GM12891 (cell line): ENCODE measurements at regions not wholly inside any gene's neighbourhood (a gene's known extent, or its start where the extent isn't known, plus 50 kb on each side); places are given as distances from the start of the nearest gene placed in this dataset.

Experiments
- POLR2A ChIP-seq: IDR thresholded peaks from 2 replicates; pipeline ENCODE4 v1.6.1; 2011; ENCODE audit warnings: low read depth, low read length, control low read depth
- TAF1 ChIP-seq: IDR thresholded peaks from 2 replicates; pipeline ENCODE4 v1.6.1; 2011; ENCODE audit warnings: low read depth, low read length, control low read depth

- TF ChIP-seq POLR2A (no peak), TAF1 (no peak)
Observed at GRCh38 chr18:43869451-43870008, 592.2 kb upstream of the SYT4 start.
